DMS 273 (cell line): ENCODE measurements at regions not wholly inside any gene's neighbourhood (a gene's known extent, or its start where the extent isn't known, plus 50 kb on each side); places are given as distances from the start of the nearest gene placed in this dataset.
A peak's percentile ranks its signal among the peaks of the same experiment; 100 is the strongest.
"Not testable (repeated sequence)": the region's sequence is repeated elsewhere in the genome, so short reads cannot be mapped to it uniquely, and the experiment has no call there.

ENCODE experiments used
- DNase-seq: peaks from one replicate; lab custom pipeline; 2025; ENCODE audit not compliant: unreplicated experiment; lab: John Stamatoyannopoulos, UW

GRCh38 chr6:170036367-170036766 is 254.5 kb downstream of the DLL1 start:
- not testable (repeated sequence) for DNase-seq

GRCh38 chr6:170035901-170036304 is 255.0 kb downstream of the DLL1 start:
- DNase-seq = peak; percentile 38

GRCh38 chr6:170035044-170035443 is 255.8 kb downstream of the DLL1 start:
- no peak for DNase-seq

- no peak for DNase-seq
These were observed 256.6 kb downstream of the DLL1 start for GRCh38 chr6:170034294-170034693.

- no peak for DNase-seq
These were observed 257.2 kb downstream of the DLL1 start for GRCh38 chr6:170033666-170034065.

GRCh38 chr6:170032706-170033309 is 258.1 kb downstream of the DLL1 start:
- DNase-seq = no peak

GRCh38 chr6:170032197-170032596 is 258.7 kb downstream of the DLL1 start:
- DNase-seq = no peak

- DNase-seq = no peak
These were observed 259.2 kb downstream of the DLL1 start for GRCh38 chr6:170031684-170032121.

GRCh38 chr6:170030821-170031471 is 259.9 kb downstream of the DLL1 start:
- no peak for DNase-seq

- no peak for DNase-seq
These were observed 260.5 kb downstream of the DLL1 start for GRCh38 chr6:170030284-170030815.

- no peak for DNase-seq
These were observed 261.2 kb downstream of the DLL1 start for GRCh38 chr6:170029416-170030283.

- no peak for DNase-seq
These were observed 262.1 kb downstream of the DLL1 start for GRCh38 chr6:170028629-170029345.

GRCh38 chr6:170027647-170028043 is 263.2 kb downstream of the DLL1 start:
- no peak for DNase-seq

GRCh38 chr6:170026751-170027646 is 263.9 kb downstream of the DLL1 start:
- DNase-seq = no peak

GRCh38 chr6:170025935-170026750 is 264.7 kb downstream of the DLL1 start:
- peak; percentile 21 for DNase-seq

- DNase-seq = no peak
These were observed 265.5 kb downstream of the DLL1 start for GRCh38 chr6:170025341-170025911.

- peak; percentile 96 for DNase-seq
These were observed 265.9 kb downstream of the DLL1 start for GRCh38 chr6:170024940-170025339.

GRCh38 chr6:170023620-170024521 is 267.0 kb downstream of the DLL1 start:
- no peak for DNase-seq
